ENCODE measurements at regions not wholly inside any gene's neighbourhood (a gene's known extent, or its start where the extent isn't known, plus 50 kb on each side); places are given as distances from the start of the nearest gene placed in this dataset.

- Histone ChIP-seq H3K36me3 (no peaks in the 10 kb centered on the region), H3K9me3 (no peaks in the 10 kb centered on the region), H3K27ac (no peak overlapping the region), H3K27me3 (no peaks in the 10 kb centered on the region), H3K4me1 (no peaks in the 10 kb centered on the region), H3K4me3 (no peak overlapping the region)
- intact Hi-C loops (cut with DNase I; ENCODE audit: low total_unique reads) (no loop called here), in situ Hi-C loops (cut with MboI; ENCODE audit: low sequenced_read_pairs in 4 of 4) (no loop called here)
- no peak for TF ChIP-seq CTCF (IDR thresholded peaks at IDR 0.05 in 4 of 5, conservative IDR thresholded peaks at IDR 0.05 in 1 of 5)
- no peak for TF ChIP-seq POLR2A (IDR thresholded peaks at IDR 0.05)
- ATAC-seq (no peak), DNase-seq (no peak)
Observed at GRCh38 chr4:136927172-136927571, 605.1 kb downstream of the PCDH18 start.

DNA sequence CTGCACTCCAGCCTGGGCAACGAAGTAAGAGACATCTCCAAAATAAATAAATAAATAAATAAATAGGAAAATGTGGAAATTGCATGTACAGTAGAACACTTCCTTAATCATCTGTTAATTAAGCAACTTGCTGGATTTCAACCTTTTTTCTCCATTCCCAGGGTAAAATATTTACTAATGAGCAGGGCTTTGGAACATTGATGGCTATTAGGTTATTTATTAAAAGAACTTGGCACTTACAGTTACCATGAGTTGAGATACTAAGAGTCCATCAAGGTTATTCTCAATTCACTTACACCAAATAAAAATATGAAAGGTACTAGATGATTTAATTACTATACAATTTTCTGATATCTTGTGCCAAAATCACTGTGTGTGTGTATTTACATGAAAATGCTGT lies 607.1 kb downstream of the PCDH18 start:
- no peaks in the 10 kb centered on the region for H3K27me3 ChIP-seq
- DNase-seq (no peak), ATAC-seq (no peak)
- in situ Hi-C loops (cut with MboI; ENCODE audit: low sequenced_read_pairs in 4 of 4) (no loop called here), intact Hi-C loops (cut with DNase I; ENCODE audit: low total_unique reads) (no loop called here)
- no peak for TF ChIP-seq POLR2A (IDR thresholded peaks at IDR 0.05)
- no peak for TF ChIP-seq CTCF (IDR thresholded peaks at IDR 0.05 in 4 of 5, conservative IDR thresholded peaks at IDR 0.05 in 1 of 5)
- H3K9me3 ChIP-seq: no peaks in the 10 kb centered on the region
- H3K4me3 ChIP-seq: no peak overlapping the region
- H3K4me1 ChIP-seq: no peaks in the 10 kb centered on the region
- H3K36me3 ChIP-seq: no peaks in the 10 kb centered on the region
- no peak overlapping the region for H3K27ac ChIP-seq

DNA sequence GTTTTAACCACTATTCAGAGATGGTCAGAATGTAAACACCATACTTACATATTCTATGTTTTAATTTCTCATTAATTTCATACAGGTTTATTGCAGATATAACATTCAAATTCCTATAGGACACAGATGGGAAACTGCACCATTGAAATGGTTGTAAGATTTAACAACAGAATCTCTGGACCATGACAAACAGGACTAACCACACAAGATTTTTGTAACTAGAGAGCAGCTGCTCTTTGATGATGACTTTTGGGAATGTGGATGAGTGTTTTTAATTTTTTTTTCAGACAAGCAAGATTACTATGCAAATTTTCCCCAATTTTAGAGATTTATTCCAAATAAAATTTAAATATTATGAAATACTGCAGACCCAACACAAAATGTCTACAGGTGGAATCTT lies 610.2 kb downstream of the PCDH18 start:
- DNase-seq (no peak), ATAC-seq (no peak)
- intact Hi-C loops (cut with DNase I; ENCODE audit: low total_unique reads) (no loop called here), in situ Hi-C loops (cut with MboI; ENCODE audit: low sequenced_read_pairs in 4 of 4) (no loop called here)
- H3K36me3 ChIP-seq: no peaks in the 10 kb centered on the region
- H3K27ac ChIP-seq: no peak overlapping the region
- H3K9me3 ChIP-seq: no peaks in the 10 kb centered on the region
- TF ChIP-seq CTCF (IDR thresholded peaks at IDR 0.05 in 4 of 5, conservative IDR thresholded peaks at IDR 0.05 in 1 of 5): no peak
- TF ChIP-seq POLR2A (IDR thresholded peaks at IDR 0.05): no peak
- no peak overlapping the region for H3K4me3 ChIP-seq
- no peaks in the 10 kb centered on the region for H3K4me1 ChIP-seq
- H3K27me3 ChIP-seq: no peaks in the 10 kb centered on the region

- H3K9me3 ChIP-seq: no peaks in the 10 kb centered on the region
Observed at GRCh38 chr4:136920092-136920881, 612.0 kb downstream of the PCDH18 start.

More at GRCh38 chr4:136920092-136920881, 612.0 kb downstream of the PCDH18 start:
- in situ Hi-C loops (cut with MboI; ENCODE audit: low sequenced_read_pairs in 4 of 4) (no loop called here), intact Hi-C loops (cut with DNase I; ENCODE audit: low total_unique reads) (no loop called here)
- no peaks in the 10 kb centered on the region for H3K27me3 ChIP-seq
- ATAC-seq: no peak
- no peak for TF ChIP-seq POLR2A (IDR thresholded peaks at IDR 0.05)
- TF ChIP-seq CTCF (IDR thresholded peaks at IDR 0.05 in 4 of 5, conservative IDR thresholded peaks at IDR 0.05 in 1 of 5): no peak
- no peak for DNase-seq
- no peaks in the 10 kb centered on the region for H3K4me1 ChIP-seq
- H3K4me3 ChIP-seq: no peak overlapping the region
- no peaks in the 10 kb centered on the region for H3K36me3 ChIP-seq
- no peak overlapping the region for H3K27ac ChIP-seq
